ENCODE measurements at regions not wholly inside any gene's neighbourhood (a gene's known extent, or its start where the extent isn't known, plus 50 kb on each side); places are given as distances from the start of the nearest gene placed in this dataset.
"Not testable (repeated sequence)": the region's sequence is repeated elsewhere in the genome, so short reads cannot be mapped to it uniquely, and the experiment has no call there.

GRCh38 chr22:48997605-48998004 lies 830.1 kb downstream of the BRD1 start:
- TF ChIP-seq, protein P1, sequence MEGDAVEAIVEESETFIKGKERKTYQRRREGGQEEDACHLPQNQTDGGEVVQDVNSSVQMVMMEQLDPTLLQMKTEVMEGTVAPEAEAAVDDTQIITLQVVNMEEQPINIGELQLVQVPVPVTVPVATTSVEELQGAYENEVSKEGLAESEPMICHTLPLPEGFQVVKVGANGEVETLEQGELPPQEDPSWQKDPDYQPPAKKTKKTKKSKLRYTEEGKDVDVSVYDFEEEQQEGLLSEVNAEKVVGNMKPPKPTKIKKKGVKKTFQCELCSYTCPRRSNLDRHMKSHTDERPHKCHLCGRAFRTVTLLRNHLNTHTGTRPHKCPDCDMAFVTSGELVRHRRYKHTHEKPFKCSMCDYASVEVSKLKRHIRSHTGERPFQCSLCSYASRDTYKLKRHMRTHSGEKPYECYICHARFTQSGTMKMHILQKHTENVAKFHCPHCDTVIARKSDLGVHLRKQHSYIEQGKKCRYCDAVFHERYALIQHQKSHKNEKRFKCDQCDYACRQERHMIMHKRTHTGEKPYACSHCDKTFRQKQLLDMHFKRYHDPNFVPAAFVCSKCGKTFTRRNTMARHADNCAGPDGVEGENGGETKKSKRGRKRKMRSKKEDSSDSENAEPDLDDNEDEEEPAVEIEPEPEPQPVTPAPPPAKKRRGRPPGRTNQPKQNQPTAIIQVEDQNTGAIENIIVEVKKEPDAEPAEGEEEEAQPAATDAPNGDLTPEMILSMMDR (tag by site-specific recombination; IDR thresholded peaks at IDR 0.05), result not testable (repeated sequence)
- TF ChIP-seq ZBTB7A (tag by site-specific recombination; IDR thresholded peaks at IDR 0.05; ENCODE audit: low read depth); HOXA7 (CRISPR knock-in tag; IDR thresholded peaks at IDR 0.05; ENCODE audit: borderline replicate concordance); ZNF416 (tag by site-specific recombination; IDR thresholded peaks at IDR 0.05); ZIC2 (tag by site-specific recombination; IDR thresholded peaks at IDR 0.05); ZNF16 (tag by site-specific recombination; IDR thresholded peaks at IDR 0.05; ENCODE audit: low read depth); ZNF830 (tag by site-specific recombination; IDR thresholded peaks at IDR 0.05; ENCODE audit: low read depth): not testable (repeated sequence)
- TF ChIP-seq, protein P2, sequence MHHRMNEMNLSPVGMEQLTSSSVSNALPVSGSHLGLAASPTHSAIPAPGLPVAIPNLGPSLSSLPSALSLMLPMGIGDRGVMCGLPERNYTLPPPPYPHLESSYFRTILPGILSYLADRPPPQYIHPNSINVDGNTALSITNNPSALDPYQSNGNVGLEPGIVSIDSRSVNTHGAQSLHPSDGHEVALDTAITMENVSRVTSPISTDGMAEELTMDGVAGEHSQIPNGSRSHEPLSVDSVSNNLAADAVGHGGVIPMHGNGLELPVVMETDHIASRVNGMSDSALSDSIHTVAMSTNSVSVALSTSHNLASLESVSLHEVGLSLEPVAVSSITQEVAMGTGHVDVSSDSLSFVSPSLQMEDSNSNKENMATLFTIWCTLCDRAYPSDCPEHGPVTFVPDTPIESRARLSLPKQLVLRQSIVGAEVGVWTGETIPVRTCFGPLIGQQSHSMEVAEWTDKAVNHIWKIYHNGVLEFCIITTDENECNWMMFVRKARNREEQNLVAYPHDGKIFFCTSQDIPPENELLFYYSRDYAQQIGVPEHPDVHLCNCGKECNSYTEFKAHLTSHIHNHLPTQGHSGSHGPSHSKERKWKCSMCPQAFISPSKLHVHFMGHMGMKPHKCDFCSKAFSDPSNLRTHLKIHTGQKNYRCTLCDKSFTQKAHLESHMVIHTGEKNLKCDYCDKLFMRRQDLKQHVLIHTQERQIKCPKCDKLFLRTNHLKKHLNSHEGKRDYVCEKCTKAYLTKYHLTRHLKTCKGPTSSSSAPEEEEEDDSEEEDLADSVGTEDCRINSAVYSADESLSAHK (tag by site-specific recombination; IDR thresholded peaks at IDR 0.05), result not testable (repeated sequence)
